Kidney epithelial cell (primary cell): ENCODE measurements at regions not wholly inside any gene's neighbourhood (a gene's known extent, or its start where the extent isn't known, plus 50 kb on each side); places are given as distances from the start of the nearest gene placed in this dataset.

Experiments
- DNase-seq: peaks from one replicate; pipeline ENCODE4 v3.0.0-alpha.2; 2010; ENCODE audit warnings: low read depth
- H3K27me3 ChIP-seq: 2 replicates; pipeline ENCODE4 v1.6.0; 2011; ENCODE audit warnings: low read length; ENCODE audit not compliant: control insufficient read depth, insufficient read depth
- H3K36me3 ChIP-seq: 2 replicates; pipeline ENCODE4 v1.5.1; 2011; ENCODE audit warnings: low read length; ENCODE audit not compliant: control insufficient read depth, insufficient read depth
- H3K4me3 ChIP-seq: 2 replicates; pipeline ENCODE4 v1.5.1; 2011; ENCODE audit warnings: low read depth, mild to moderate bottlenecking, control low read depth, low read length
- TF ChIP-seq, protein P1 (sequence below): IDR thresholded peaks from 2 replicates; pipeline ENCODE4 v1.5.1; 2011; ENCODE audit warnings: mild to moderate bottlenecking, moderate library complexity, low read length, control low read depth, inconsistent platforms; ENCODE audit not compliant: insufficient read depth, poor library complexity, severe bottlenecking

DNA sequence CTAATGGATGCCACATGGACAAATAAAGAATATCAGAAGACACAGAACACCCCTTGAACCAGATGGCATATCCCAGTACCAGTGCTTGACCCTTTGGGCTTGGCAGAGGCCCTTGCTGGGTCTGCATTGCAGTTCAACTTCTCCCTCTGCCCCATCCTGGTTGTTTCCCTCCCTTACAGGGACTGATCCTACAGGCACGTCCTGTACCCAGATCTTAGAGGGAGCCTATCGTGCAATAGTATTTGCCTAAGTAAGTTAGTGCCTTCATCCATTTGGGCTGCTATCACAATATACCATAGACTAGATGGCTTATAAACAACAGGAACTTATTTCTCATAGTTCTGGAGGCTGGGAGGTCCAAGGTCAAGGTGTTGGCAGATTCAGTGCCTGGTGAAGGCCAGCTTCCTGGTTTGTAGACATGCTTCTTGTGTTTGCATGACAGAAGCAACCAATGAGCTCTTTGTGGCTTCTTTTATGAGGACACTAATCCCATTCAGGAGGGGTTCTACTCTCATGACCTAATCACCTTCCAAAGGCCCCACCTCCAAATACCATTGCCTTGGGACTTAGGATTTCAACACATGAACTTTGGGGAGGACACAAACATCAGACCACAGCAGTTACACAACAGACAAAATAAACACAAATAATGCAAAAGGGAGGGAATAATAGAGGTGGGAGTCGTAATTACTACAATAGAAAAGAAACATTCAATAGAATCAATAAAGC, 146.5 kb upstream of the MSX1 start:
- no peaks in the 10 kb centered on the region for H3K27me3 ChIP-seq
- DNase-seq: no peak
- TF ChIP-seq, protein P1, sequence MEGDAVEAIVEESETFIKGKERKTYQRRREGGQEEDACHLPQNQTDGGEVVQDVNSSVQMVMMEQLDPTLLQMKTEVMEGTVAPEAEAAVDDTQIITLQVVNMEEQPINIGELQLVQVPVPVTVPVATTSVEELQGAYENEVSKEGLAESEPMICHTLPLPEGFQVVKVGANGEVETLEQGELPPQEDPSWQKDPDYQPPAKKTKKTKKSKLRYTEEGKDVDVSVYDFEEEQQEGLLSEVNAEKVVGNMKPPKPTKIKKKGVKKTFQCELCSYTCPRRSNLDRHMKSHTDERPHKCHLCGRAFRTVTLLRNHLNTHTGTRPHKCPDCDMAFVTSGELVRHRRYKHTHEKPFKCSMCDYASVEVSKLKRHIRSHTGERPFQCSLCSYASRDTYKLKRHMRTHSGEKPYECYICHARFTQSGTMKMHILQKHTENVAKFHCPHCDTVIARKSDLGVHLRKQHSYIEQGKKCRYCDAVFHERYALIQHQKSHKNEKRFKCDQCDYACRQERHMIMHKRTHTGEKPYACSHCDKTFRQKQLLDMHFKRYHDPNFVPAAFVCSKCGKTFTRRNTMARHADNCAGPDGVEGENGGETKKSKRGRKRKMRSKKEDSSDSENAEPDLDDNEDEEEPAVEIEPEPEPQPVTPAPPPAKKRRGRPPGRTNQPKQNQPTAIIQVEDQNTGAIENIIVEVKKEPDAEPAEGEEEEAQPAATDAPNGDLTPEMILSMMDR: no peak

DNA sequence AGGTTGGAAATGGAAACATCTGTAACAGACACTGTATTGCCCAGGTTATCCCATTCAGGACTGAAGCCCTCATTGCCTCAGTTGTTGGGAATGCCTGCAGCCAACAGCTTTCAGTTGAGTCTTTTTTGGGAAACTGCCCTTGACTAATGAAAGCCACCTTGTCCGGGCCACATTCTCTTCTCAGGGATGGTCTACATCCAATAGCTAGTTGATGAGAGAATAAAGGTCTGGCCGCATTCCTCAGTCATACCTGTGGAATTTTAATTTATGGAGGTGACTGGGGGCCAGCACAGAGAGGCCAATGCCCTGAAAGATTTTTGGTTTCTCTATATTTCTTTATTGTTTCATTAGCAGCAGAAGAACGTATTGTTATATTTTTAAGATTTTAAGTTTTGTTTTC, 147.6 kb upstream of the MSX1 start:
- no peak overlapping the region for H3K4me3 ChIP-seq
- H3K27me3 ChIP-seq: no peaks in the 10 kb centered on the region
- DNase-seq: no peak
- no peaks in the 10 kb centered on the region for H3K36me3 ChIP-seq
- TF ChIP-seq, protein P1: no peak

More for the DNA sequence above, 146.5 kb upstream of the MSX1 start:
- no peak overlapping the region for H3K4me3 ChIP-seq
- no peaks in the 10 kb centered on the region for H3K36me3 ChIP-seq

DNA sequence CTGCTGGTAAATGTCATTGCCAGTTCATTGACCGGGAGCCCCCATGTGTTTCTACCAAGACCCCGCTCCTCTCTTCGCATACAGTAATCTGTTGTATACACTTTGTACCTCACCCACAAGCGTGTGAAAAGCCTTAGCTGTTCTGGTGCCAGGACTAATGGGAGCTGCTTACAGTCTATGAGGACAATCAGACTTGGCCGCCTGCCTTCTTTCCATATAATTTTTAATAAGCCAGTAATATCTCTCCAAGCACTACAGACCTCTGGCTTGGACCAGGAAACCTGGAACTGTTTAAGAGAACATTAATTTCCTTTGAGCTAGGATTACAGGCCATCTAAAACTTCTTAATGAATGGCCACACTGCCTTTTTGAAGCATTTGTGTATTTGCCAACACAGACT, 149.7 kb upstream of the MSX1 start:
- TF ChIP-seq, protein P1: no peak
- Histone ChIP-seq H3K36me3 (no peaks in the 10 kb centered on the region), H3K4me3 (no peak overlapping the region), H3K27me3 (no peaks in the 10 kb centered on the region)
- DNase-seq: no peak

DNA sequence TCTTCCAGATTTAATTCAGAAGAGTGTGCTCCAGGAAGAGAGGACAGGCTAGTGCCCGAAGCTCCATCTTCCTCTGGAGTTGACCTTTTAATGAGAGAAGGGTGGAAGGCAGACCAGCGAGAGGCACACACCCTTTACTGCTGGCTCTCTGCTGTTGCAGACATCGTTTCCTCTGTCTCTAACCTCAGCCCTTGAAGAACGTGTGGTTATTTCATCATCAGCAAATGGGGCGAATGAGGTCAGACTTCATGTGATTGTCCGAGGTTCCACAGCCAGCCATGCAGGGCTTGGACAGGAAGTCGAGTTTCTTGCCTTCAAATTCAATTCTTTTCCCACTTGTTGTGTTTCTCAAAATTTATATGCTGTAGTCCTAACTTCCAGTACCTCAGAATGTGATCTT, 155.2 kb upstream of the MSX1 start:
- DNase-seq: no peak
- TF ChIP-seq, protein P1: no peak
- Histone ChIP-seq H3K27me3 (no peaks in the 10 kb centered on the region), H3K4me3 (no peak overlapping the region), H3K36me3 (no peaks in the 10 kb centered on the region)

DNA sequence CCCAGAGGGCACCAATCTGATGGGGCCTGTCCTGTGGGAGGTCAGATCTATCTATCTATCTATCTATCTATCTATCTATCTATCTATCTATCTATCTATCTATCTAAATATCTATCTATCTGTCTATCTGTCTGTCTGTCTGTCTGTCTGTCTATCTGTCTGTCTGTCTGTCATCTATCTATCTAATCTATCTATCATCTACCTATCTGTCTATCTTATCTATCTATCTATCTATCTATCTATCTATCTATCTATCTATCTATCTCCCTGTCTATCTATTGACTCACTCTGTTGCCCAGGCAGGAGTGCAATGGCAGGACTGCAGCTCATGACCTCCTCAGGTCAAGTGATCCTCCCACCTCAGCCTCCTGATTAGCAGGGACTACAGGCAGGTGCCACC, 155.7 kb upstream of the STX18 start:
- TF ChIP-seq, protein P1: no peak
- Histone ChIP-seq H3K4me3 (no peak overlapping the region), H3K36me3 (no peaks in the 10 kb centered on the region), H3K27me3 (no peaks in the 10 kb centered on the region)
- no peak for DNase-seq

DNA sequence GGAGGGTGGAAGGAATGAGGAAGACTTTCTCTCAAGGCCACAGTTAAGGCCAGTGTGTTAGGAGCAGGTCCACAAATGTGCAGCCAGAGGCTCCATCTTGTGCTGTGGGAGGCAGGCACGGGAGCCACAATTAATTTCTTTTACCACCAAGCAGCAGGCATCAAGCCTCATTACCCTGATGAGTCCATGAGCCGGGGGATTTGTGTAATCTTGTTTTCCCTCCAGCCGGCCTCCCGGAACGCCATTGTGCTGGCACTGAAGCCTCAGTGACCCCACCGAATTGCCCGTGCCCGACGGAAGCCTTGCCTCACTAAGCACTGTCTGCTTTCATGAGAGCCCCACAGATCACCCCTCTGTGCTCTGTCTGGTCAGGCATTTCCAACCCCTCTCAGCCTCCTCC, 154.7 kb upstream of the STX18 start:
- no peak for DNase-seq
- H3K36me3 ChIP-seq: no peaks in the 10 kb centered on the region
- TF ChIP-seq, protein P1: no peak
- H3K4me3 ChIP-seq: no peak overlapping the region
- no peaks in the 10 kb centered on the region for H3K27me3 ChIP-seq
